Esophagus muscularis mucosa (tissue), 4 donors: ENCODE measurements at regions not wholly inside any gene's neighbourhood (a gene's known extent, or its start where the extent isn't known, plus 50 kb on each side); places are given as distances from the start of the nearest gene placed in this dataset.
A peak's percentile ranks its signal among the peaks of the same experiment; 100 is the strongest.

Experiments used
- DNase-seq: peaks from one replicate; pipeline ENCODE4 v3.0.0-alpha.2; 2017; ENCODE audit errors: extremely low spot score
- H3K27ac ChIP-seq, 4 donors: fragments of 200-600 bp; sonication (generic); replicated peaks in 1 of 4; 1 replicate in 3 of 4; 2 replicates in 1 of 4; pipeline ENCODE4 v1.5.1; 2016 to 2019; ENCODE audit warnings: mild to moderate bottlenecking in 1 of 4
- H3K27me3 ChIP-seq, 4 donors: fragments of 200-600 bp; sonication (generic); one replicate each; pipeline versions ENCODE4 v1.5.1 to v1.6.0; 2016 to 2019
- H3K36me3 ChIP-seq, 4 donors: fragments of 200-600 bp; sonication (generic); one replicate each; pipeline ENCODE4 v1.5.1; 2016 to 2019
- H3K4me1 ChIP-seq, 4 donors: fragments of 200-600 bp; sonication (generic); one replicate each; pipeline ENCODE4 v1.5.1; 2016 to 2019
- H3K4me3 ChIP-seq, 4 donors: fragments of 200-600 bp; sonication (generic); 1 replicate in 2 of 4; 2 replicates in 2 of 4; pipeline ENCODE4 v1.5.1; 2016 to 2019; ENCODE audit warnings: mild to moderate bottlenecking in 4 of 4, moderate library complexity in 1 of 4
- H3K9me3 ChIP-seq, 4 donors: fragments of 200-600 bp; sonication (generic); 1 replicate in 3 of 4; 2 replicates in 1 of 4; pipeline ENCODE4 v1.5.1; 2016 to 2019
- EP300 ChIP-seq: sonication (generic); formaldehyde crosslinking; IDR thresholded peaks from one replicate; pipeline ENCODE4 v1.6.1; 2017; ENCODE audit warnings: antibody characterized with exemption
- POLR2A ChIP-seq: fragments of 450-650 bp; IDR thresholded peaks from one replicate; pipeline ENCODE4 v1.6.1; 2017; ENCODE audit warnings: antibody characterized with exemption, moderate library complexity, mild to moderate bottlenecking, low read depth
- POLR2AphosphoS5 ChIP-seq, 2 donors: sonication (generic); formaldehyde crosslinking; IDR thresholded peaks; one replicate each; pipeline ENCODE4 v1.6.1; 2017; ENCODE audit warnings: antibody characterized with exemption in 2 of 2
- WGBS: methylation state at CpG from one replicate; pipeline ENCODE4 v1.1.5; 2018; 5-methylcytosine and 5-hydroxymethylcytosine counted together
- intact Hi-C: fragments of 100-400 bp; cut with DNase I; formaldehyde crosslinking; loops from one replicate; pipeline ENCODE4 v1.15.1; 2023
- TF ChIP-seq, protein P1 (sequence below), 3 experiments: fragments of 200-600 bp in 2 of 3; fragments of 450-650 bp in 1 of 3; sonication (generic) in 2 of 3; IDR thresholded peaks; one replicate each; pipeline ENCODE4 v1.5.1; 2017 to 2019; ENCODE audit warnings: antibody characterized with exemption in 3 of 3, mild to moderate bottlenecking in 2 of 3, moderate library complexity in 1 of 3

DNA sequence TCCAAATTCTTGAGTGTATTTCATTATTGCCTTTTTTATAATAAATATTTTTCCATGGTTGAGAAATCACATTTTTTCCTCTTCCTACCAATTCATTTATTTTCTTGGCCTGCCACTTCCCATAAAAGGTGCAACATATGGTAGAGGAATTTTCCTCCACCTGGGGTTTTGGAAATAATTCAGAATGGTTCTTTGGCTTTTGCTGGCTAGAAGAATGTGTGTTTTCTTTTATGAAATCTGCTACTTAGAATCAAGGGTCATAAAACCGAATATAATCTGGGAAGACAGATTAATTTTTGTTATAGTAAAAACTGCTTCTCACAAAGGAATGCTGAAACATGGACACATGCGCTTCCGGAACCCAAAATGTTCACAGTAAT, 54.0 kb upstream of the POMGNT2 start:
- TF ChIP-seq POLR2A (no peak), POLR2AphosphoS5 (IDR thresholded peaks at IDR 0.05) (no peak), EP300 (no peak)
- TF ChIP-seq, protein P1, sequence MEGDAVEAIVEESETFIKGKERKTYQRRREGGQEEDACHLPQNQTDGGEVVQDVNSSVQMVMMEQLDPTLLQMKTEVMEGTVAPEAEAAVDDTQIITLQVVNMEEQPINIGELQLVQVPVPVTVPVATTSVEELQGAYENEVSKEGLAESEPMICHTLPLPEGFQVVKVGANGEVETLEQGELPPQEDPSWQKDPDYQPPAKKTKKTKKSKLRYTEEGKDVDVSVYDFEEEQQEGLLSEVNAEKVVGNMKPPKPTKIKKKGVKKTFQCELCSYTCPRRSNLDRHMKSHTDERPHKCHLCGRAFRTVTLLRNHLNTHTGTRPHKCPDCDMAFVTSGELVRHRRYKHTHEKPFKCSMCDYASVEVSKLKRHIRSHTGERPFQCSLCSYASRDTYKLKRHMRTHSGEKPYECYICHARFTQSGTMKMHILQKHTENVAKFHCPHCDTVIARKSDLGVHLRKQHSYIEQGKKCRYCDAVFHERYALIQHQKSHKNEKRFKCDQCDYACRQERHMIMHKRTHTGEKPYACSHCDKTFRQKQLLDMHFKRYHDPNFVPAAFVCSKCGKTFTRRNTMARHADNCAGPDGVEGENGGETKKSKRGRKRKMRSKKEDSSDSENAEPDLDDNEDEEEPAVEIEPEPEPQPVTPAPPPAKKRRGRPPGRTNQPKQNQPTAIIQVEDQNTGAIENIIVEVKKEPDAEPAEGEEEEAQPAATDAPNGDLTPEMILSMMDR (IDR thresholded peaks at IDR 0.05), result no peak
- H3K4me3 ChIP-seq, result no peak overlapping the region
- DNase-seq, result no peak
- H3K36me3 ChIP-seq, result no peaks in the 10 kb centered on the region
- H3K9me3 ChIP-seq, result no peaks in the 10 kb centered on the region
- intact Hi-C loops, result loop anchor here (10.0 kb wide), 1 partner anchor 125 kb away; the partner anchor contains the start of gene SNRK
- peaks cover 5 to 24% (median 13%) of the 10 kb centered on the region in 4 donors for H3K4me1 ChIP-seq
- no peak overlapping the region for H3K27ac ChIP-seq
- 90% methylated on average over 3 of the region's 3 CpGs for WGBS
- no peaks in the 10 kb centered on the region for H3K27me3 ChIP-seq

DNA sequence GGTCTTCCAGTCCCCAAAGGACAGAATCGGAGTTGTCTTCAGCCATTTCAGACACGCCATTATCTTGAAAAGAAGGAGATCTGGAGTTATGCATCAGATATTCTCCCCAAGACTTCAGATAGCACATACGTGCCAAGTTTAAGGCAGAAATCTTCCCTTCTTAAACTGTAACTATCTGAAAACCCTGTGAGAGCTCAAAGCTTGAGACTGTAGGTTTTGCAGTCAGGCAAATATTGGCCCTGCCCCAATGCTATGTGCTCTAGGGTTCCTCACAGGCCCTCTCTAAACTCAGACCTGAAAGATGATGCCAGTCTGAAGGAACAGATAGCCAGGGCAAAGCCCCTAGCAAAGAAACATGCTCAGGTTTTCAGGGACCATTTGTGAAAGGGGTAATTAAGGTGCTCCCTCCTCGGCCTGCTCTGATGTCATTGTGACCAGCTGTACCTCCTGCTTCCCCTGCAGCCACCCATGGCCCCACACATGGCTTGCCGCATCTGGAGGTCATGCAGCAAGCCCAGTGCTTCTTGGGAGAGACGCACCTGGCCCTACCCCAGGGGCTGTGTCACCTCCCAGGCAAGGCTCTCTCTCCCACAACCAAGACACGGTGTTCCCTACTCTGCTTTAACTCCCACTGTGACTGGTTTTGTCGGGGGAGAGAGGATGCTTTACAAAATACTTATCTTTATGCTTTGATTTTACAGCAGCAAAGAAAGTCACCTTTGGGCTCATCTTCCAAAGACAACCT, 53.4 kb upstream of the POMGNT2 start:
- 84% methylated on average over 6 of the region's 8 CpGs for WGBS
- peak; percentile 66 for DNase-seq
- intact Hi-C loops, result no loop called here

DNA sequence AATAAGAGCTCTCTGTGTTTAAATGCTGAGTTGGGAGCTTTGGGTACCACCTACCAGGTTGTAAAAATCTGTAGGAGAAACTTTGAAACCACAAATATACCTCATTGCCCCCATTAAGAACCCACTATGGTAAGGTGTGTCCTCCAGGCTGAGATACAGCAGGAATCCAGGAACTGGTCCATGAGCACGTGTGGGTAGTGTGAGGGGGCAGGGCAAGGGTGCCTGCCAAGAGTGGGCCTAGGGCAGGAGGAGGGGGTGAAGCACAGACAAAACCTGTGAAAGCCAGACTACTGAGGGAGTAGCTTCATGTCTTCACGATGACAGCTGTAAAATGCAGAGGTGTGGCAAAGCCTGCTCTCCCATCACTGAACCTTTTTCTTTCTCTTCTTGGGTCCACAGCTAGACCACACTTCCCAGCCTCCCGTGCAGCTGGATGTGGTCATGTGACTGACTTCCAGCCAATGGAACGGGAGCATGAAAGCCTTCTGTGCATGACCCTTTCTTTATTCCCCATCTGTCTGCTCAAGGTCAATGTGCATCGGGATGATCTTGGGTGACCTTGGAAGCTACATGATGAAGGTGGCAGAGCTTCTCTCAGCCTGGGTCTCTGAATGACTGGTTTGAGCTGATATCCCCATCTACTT, 51.1 kb upstream of the POMGNT2 start:
- Histone ChIP-seq H3K4me1 (peaks cover 10 to 40% (median 24%) of the 10 kb centered on the region in 4 donors), H3K4me3 (no peak overlapping the region), H3K36me3 (no peaks in the 10 kb centered on the region), H3K27ac (no peak overlapping the region), H3K27me3 (no peaks in the 10 kb centered on the region), H3K9me3 (no peaks in the 10 kb centered on the region)
- intact Hi-C loops, result no loop called here
- peak; percentile 89 for DNase-seq
- WGBS, result 85% methylated on average over 5 of the region's 5 CpGs
- TF ChIP-seq, protein P1 (IDR thresholded peaks at IDR 0.05), result no peak

More for the DNA sequence above, 53.4 kb upstream of the POMGNT2 start:
- Histone ChIP-seq H3K4me1 (peaks cover 5 to 29% (median 14%) of the 10 kb centered on the region in 4 donors), H3K27ac (no peak overlapping the region), H3K27me3 (no peaks in the 10 kb centered on the region), H3K36me3 (no peaks in the 10 kb centered on the region), H3K4me3 (no peak overlapping the region), H3K9me3 (no peaks in the 10 kb centered on the region)
- TF ChIP-seq POLR2A (no peak), POLR2AphosphoS5 (IDR thresholded peaks at IDR 0.05) (no peak), EP300 (no peak)
- TF ChIP-seq, protein P1 (IDR thresholded peaks at IDR 0.05), result no peak

DNA sequence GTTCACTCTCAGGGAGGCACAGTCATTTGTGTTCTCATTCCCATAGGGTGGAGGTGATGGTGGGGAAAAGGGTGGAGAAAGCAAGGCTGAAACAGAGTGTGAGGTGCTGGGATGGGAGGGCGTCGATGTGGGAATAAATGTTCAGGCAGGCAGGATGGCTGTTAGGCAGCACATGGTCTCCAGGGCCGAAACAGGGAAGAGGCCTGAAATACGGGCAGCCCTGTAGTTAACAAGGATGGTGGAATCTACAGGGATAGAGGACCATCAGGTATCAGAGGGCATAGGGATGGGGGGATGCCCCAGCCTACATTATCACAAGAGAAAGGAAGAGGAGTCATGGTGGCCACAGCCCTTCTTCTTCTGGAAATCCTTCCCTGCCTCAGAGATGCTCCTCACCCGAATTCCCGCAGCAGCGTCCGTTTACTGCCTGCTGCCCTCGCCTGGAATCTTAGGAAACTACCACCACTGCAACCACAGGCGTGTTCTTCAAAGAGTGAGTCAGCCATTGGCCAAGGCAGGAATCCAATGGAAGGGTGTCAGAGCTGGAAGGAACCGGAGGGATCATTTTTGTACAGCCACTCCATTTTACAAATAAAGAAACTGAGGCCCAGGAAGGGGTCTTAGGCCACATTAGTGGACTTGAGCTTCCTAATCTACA, 49.7 kb upstream of the POMGNT2 start:
- intact Hi-C loops, result loop anchor here (2.0 kb wide), 1 partner anchor 195 kb away; no protein-coding TSS in a partner anchor
- TF ChIP-seq POLR2A (no peak), POLR2AphosphoS5 (IDR thresholded peaks at IDR 0.05) (peak; percentile 32 to 62), EP300 (no peak)
- TF ChIP-seq, protein P1 (IDR thresholded peaks at IDR 0.05), result peak; percentile 54 to 77 (median 73)
- Histone ChIP-seq H3K9me3 (no peaks in the 10 kb centered on the region), H3K27ac (peak overlapping the region in 2 of 4 donors; percentile 27 to 33), H3K4me1 (peaks cover 10 to 36% (median 23%) of the 10 kb centered on the region in 4 donors), H3K4me3 (no peak overlapping the region), H3K27me3 (no peaks in the 10 kb centered on the region), H3K36me3 (no peaks in the 10 kb centered on the region)
- 37% methylated on average over 11 of the region's 11 CpGs for WGBS
- DNase-seq, result peak; percentile 92
